ENCODE measurements at regions not wholly inside any gene's neighbourhood (a gene's known extent, or its start where the extent isn't known, plus 50 kb on each side); places are given as distances from the start of the nearest gene placed in this dataset.

DNA sequence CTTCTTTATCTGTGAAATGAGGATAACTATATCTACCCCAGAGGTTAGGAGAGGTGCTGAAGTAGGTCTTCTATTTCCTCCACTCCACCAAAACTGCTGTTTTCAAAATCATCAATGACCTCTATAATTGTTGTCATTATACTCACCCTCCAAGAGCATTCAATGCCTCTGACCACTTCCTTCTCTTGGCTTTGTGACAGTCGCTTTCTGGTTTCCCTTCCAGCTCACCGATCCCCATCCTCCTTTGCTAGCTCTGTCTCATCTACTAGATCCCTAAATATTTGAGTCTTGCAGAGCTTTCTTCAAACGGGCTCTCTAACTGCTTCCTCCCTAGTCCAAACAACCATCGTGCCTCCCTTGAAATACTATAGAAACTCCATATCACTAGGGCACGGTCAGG, 153.5 kb downstream of the RPLP1 start (continued):
- TF ChIP-seq, protein P1, sequence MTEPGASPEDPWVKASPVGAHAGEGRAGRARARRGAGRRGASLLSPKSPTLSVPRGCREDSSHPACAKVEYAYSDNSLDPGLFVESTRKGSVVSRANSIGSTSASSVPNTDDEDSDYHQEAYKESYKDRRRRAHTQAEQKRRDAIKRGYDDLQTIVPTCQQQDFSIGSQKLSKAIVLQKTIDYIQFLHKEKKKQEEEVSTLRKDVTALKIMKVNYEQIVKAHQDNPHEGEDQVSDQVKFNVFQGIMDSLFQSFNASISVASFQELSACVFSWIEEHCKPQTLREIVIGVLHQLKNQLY (CRISPR knock-in tag; IDR thresholded peaks at IDR 0.05): no peak
- TF ChIP-seq, protein P2, sequence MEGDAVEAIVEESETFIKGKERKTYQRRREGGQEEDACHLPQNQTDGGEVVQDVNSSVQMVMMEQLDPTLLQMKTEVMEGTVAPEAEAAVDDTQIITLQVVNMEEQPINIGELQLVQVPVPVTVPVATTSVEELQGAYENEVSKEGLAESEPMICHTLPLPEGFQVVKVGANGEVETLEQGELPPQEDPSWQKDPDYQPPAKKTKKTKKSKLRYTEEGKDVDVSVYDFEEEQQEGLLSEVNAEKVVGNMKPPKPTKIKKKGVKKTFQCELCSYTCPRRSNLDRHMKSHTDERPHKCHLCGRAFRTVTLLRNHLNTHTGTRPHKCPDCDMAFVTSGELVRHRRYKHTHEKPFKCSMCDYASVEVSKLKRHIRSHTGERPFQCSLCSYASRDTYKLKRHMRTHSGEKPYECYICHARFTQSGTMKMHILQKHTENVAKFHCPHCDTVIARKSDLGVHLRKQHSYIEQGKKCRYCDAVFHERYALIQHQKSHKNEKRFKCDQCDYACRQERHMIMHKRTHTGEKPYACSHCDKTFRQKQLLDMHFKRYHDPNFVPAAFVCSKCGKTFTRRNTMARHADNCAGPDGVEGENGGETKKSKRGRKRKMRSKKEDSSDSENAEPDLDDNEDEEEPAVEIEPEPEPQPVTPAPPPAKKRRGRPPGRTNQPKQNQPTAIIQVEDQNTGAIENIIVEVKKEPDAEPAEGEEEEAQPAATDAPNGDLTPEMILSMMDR (IDR thresholded peaks at IDR 0.05): no peak
- TF ChIP-seq OVOL2 (CRISPR knock-in tag; IDR thresholded peaks at IDR 0.05; ENCODE audit: borderline replicate concordance): no peak
- TF ChIP-seq NR3C1 (CRISPR knock-in tag; conservative IDR thresholded peaks at IDR 0.05; ENCODE audit: low read depth): no peak
- no peak for TF ChIP-seq NFE2L1 (CRISPR knock-in tag; IDR thresholded peaks at IDR 0.05)
- TF ChIP-seq ELF4 (CRISPR knock-in tag; IDR thresholded peaks at IDR 0.05; ENCODE audit: low read depth): no peak

DNA sequence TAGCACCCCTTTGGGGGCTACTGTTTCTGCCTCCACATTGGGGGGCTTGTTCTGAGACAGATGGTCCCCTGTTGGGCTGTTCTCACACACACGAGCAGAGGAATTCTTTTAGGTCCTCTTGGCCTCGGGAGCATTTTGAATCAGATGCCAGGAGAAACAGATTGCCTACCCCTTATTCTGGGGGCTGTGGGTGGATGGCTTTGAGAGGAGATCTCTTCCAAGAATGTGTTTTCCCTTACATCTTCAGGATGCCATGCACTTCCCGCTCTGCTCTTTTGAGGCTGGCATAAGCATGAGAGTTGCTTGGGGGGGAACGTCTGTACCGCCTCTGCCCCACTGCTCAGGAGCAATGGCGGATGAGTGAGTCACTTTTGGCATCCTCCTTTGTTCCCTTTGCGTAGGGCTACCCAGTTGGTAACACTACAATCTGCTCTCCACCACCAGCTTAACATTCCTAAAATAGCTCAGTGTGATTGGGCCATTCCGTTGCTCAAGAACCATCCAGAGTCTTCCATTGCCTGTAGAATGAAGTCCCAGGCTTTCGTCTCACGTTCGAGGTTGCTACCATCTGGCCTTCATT, 154.4 kb downstream of the RPLP1 start:
- ATAC-seq: peak; percentile 27; the same call in 1 of the 2 replicates
- no peaks in the 10 kb centered on the region for H3K9me3 Mint-ChIP-seq
- H3K27me3 Mint-ChIP-seq (ENCODE audit: low read depth): peaks cover 8% of the 10 kb centered on the region
- H3K36me3 Mint-ChIP-seq: no peaks in the 10 kb centered on the region
- no peak overlapping the region for H3K4me3 Mint-ChIP-seq
- ChIA-PET CTCF (no interaction called here), POLR2A (no interaction called here)
- TF ChIP-seq, protein P3, sequence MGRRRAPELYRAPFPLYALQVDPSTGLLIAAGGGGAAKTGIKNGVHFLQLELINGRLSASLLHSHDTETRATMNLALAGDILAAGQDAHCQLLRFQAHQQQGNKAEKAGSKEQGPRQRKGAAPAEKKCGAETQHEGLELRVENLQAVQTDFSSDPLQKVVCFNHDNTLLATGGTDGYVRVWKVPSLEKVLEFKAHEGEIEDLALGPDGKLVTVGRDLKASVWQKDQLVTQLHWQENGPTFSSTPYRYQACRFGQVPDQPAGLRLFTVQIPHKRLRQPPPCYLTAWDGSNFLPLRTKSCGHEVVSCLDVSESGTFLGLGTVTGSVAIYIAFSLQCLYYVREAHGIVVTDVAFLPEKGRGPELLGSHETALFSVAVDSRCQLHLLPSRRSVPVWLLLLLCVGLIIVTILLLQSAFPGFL (CRISPR knock-in tag; IDR thresholded peaks at IDR 0.05; ENCODE audit: borderline replicate concordance): no peak
- TF ChIP-seq, protein P4, sequence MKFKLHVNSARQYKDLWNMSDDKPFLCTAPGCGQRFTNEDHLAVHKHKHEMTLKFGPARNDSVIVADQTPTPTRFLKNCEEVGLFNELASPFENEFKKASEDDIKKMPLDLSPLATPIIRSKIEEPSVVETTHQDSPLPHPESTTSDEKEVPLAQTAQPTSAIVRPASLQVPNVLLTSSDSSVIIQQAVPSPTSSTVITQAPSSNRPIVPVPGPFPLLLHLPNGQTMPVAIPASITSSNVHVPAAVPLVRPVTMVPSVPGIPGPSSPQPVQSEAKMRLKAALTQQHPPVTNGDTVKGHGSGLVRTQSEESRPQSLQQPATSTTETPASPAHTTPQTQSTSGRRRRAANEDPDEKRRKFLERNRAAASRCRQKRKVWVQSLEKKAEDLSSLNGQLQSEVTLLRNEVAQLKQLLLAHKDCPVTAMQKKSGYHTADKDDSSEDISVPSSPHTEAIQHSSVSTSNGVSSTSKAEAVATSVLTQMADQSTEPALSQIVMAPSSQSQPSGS (CRISPR knock-in tag; IDR thresholded peaks at IDR 0.05; ENCODE audit: borderline replicate concordance, low read depth): no peak
- TF ChIP-seq, protein P5, sequence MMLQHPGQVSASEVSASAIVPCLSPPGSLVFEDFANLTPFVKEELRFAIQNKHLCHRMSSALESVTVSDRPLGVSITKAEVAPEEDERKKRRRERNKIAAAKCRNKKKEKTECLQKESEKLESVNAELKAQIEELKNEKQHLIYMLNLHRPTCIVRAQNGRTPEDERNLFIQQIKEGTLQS (CRISPR knock-in tag; conservative IDR thresholded peaks at IDR 0.05): no peak
- TF ChIP-seq, protein P6, sequence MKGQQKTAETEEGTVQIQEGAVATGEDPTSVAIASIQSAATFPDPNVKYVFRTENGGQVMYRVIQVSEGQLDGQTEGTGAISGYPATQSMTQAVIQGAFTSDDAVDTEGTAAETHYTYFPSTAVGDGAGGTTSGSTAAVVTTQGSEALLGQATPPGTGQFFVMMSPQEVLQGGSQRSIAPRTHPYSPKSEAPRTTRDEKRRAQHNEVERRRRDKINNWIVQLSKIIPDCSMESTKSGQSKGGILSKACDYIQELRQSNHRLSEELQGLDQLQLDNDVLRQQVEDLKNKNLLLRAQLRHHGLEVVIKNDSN (CRISPR knock-in tag; IDR thresholded peaks at IDR 0.05): no peak
- TF ChIP-seq PRRX2 (CRISPR knock-in tag; IDR thresholded peaks at IDR 0.05): no peak
- TF ChIP-seq ZNF416 (CRISPR knock-in tag; IDR thresholded peaks at IDR 0.05): no peak
- TF ChIP-seq, protein P7, sequence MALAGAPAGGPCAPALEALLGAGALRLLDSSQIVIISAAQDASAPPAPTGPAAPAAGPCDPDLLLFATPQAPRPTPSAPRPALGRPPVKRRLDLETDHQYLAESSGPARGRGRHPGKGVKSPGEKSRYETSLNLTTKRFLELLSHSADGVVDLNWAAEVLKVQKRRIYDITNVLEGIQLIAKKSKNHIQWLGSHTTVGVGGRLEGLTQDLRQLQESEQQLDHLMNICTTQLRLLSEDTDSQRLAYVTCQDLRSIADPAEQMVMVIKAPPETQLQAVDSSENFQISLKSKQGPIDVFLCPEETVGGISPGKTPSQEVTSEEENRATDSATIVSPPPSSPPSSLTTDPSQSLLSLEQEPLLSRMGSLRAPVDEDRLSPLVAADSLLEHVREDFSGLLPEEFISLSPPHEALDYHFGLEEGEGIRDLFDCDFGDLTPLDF (CRISPR knock-in tag; IDR thresholded peaks at IDR 0.05): no peak
- TF ChIP-seq ZNF317 (CRISPR knock-in tag; IDR thresholded peaks at IDR 0.05; ENCODE audit: borderline replicate concordance, low read depth): no peak
- no peak for TF ChIP-seq SOX15 (CRISPR knock-in tag; IDR thresholded peaks at IDR 0.05)
- TF ChIP-seq, protein P8, sequence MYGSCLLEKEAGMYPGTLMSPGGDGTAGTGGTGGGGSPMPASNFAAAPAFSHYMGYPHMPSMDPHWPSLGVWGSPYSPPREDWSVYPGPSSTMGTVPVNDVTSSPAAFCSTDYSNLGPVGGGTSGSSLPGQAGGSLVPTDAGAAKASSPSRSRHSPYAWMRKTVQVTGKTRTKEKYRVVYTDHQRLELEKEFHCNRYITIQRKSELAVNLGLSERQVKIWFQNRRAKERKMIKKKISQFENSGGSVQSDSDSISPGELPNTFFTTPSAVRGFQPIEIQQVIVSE (CRISPR knock-in tag; IDR thresholded peaks at IDR 0.05; ENCODE audit: borderline replicate concordance): no peak
- no peak for TF ChIP-seq HMGA2 (CRISPR knock-in tag; IDR thresholded peaks at IDR 0.05)
- TF ChIP-seq JAZF1 (CRISPR knock-in tag; IDR thresholded peaks at IDR 0.05): no peak
- TF ChIP-seq RELA (CRISPR knock-in tag; IDR thresholded peaks at IDR 0.05; ENCODE audit: borderline replicate concordance): no peak
- H3K27ac Mint-ChIP-seq: no peak overlapping the region
- no peak for DNase-seq (ENCODE audit: low spot score)
- peaks cover 9% of the 10 kb centered on the region for H3K4me1 Mint-ChIP-seq

All from WTC11 (cell line).